ENCODE measurements at regions not wholly inside any gene's neighbourhood (a gene's known extent, or its start where the extent isn't known, plus 50 kb on each side); places are given as distances from the start of the nearest gene placed in this dataset.

- DNase-seq (ENCODE audit: low read depth) = no peak
- H3K4me3 ChIP-seq (ENCODE audit: low read length) = no peak overlapping the region
- TF ChIP-seq CTCF (conservative IDR thresholded peaks at IDR 0.05; ENCODE audit: low read depth, low read length) = no peak
Observed at GRCh38 chr7:53904355-53904754, 637.8 kb upstream of the VSTM2A start.

GRCh38 chr7:53917637-53918036, 624.5 kb upstream of the VSTM2A start:
- H3K4me3 ChIP-seq (ENCODE audit: low read length) = no peak overlapping the region
- TF ChIP-seq CTCF (conservative IDR thresholded peaks at IDR 0.05; ENCODE audit: low read depth, low read length) = no peak
- no peak for DNase-seq (ENCODE audit: low read depth)

- H3K4me3 ChIP-seq (ENCODE audit: low read length) = no peak overlapping the region
- no peak for DNase-seq (ENCODE audit: low read depth)
- TF ChIP-seq CTCF (conservative IDR thresholded peaks at IDR 0.05; ENCODE audit: low read depth, low read length) = no peak
Observed at GRCh38 chr7:53920011-53920410, 622.2 kb upstream of the VSTM2A start.

- no peak for TF ChIP-seq CTCF (conservative IDR thresholded peaks at IDR 0.05; ENCODE audit: low read depth, low read length)
- DNase-seq (ENCODE audit: low read depth) = no peak
- no peak overlapping the region for H3K4me3 ChIP-seq (ENCODE audit: low read length)
Observed at GRCh38 chr7:53940483-53940882, 601.7 kb upstream of the VSTM2A start.

GRCh38 chr7:53947732-53948131, 594.4 kb upstream of the VSTM2A start:
- TF ChIP-seq CTCF (conservative IDR thresholded peaks at IDR 0.05; ENCODE audit: low read depth, low read length) = no peak
- no peak overlapping the region for H3K4me3 ChIP-seq (ENCODE audit: low read length)
- DNase-seq (ENCODE audit: low read depth) = no peak

- H3K4me3 ChIP-seq (ENCODE audit: low read length) = no peak overlapping the region
- no peak for DNase-seq (ENCODE audit: low read depth)
- TF ChIP-seq CTCF (conservative IDR thresholded peaks at IDR 0.05; ENCODE audit: low read depth, low read length) = no peak
Observed at GRCh38 chr7:53965716-53966115, 576.5 kb upstream of the VSTM2A start.

GRCh38 chr7:53983480-53983879, 558.7 kb upstream of the VSTM2A start:
- DNase-seq (ENCODE audit: low read depth) = no peak
- no peak overlapping the region for H3K4me3 ChIP-seq (ENCODE audit: low read length)
- no peak for TF ChIP-seq CTCF (conservative IDR thresholded peaks at IDR 0.05; ENCODE audit: low read depth, low read length)

Measured in retinal pigment epithelial cell (primary cell).